DND-41 (cell line): ENCODE measurements at regions not wholly inside any gene's neighbourhood (a gene's known extent, or its start where the extent isn't known, plus 50 kb on each side); places are given as distances from the start of the nearest gene placed in this dataset.

Experiments
- CTCF ChIP-seq: IDR thresholded peaks from 2 replicates; pipeline ENCODE4 v1.5.1; 2012; ENCODE audit warnings: borderline replicate concordance, low read length, moderate library complexity, mild to moderate bottlenecking; ENCODE audit not compliant: poor library complexity, severe bottlenecking; ENCODE audit errors: extremely low read depth
- EZH2 ChIP-seq: IDR thresholded peaks from 3 replicates; pipeline ENCODE4 v1.6.1; 2012; ENCODE audit warnings: borderline replicate concordance, low read depth, mild to moderate bottlenecking, moderate library complexity, low read length, inconsistent platforms; ENCODE audit not compliant: severe bottlenecking

- no peak for TF ChIP-seq CTCF
- TF ChIP-seq EZH2: no peak
Observed at GRCh38 chr1:182192966-182193365, 131.5 kb upstream of the ZNF648 start.
